ENCODE measurements at regions not wholly inside any gene's neighbourhood (a gene's known extent, or its start where the extent isn't known, plus 50 kb on each side); places are given as distances from the start of the nearest gene placed in this dataset.
"Not testable (repeated sequence)": the region's sequence is repeated elsewhere in the genome, so short reads cannot be mapped to it uniquely, and the experiment has no call there.

- not testable (repeated sequence) for TF ChIP-seq POLR2A, CTCF (IDR thresholded peaks at IDR 0.05)
Observed at GRCh38 chr14:106721926-106722325, 1195.5 kb downstream of the TMEM121 start.
